ENCODE measurements at regions not wholly inside any gene's neighbourhood (a gene's known extent, or its start where the extent isn't known, plus 50 kb on each side); places are given as distances from the start of the nearest gene placed in this dataset.

- no peak for TF ChIP-seq ZNF462 (CRISPR knock-in tag; IDR thresholded peaks at IDR 0.05)
- TF ChIP-seq ZNF114 (CRISPR knock-in tag; IDR thresholded peaks at IDR 0.05) = no peak
These were observed 1327.7 kb downstream of the EFNB2 start (continued) for GRCh38 chr13:105207572-105208293.

- no peaks in the 10 kb centered on the region for H3K27me3 ChIP-seq (ENCODE audit: insufficient read depth)
- Mint-ChIP-seq H3K27ac (no peak overlapping the region), H3K27me3 (ENCODE audit: insufficient read depth, low read depth, poor library complexity) (no peaks in the 10 kb centered on the region), H3K9me3 (0 out of 3 replicates have a peak, but pooled peaks cover 3% of the 10 kb centered on the region), H3K36me3 (ENCODE audit: low read depth) (no peaks in the 10 kb centered on the region), H3K4me3 (no peak overlapping the region), H3K4me1 (no peaks in the 10 kb centered on the region)
- DNase-seq (ENCODE audit: low spot score) = peak; percentile 78
- H3K79me2 ChIP-seq (replicated peaks; ENCODE audit: insufficient read depth) = no peaks in the 10 kb centered on the region
- TF ChIP-seq CREB1 (CRISPR knock-in tag; IDR thresholded peaks at IDR 0.05; ENCODE audit: low read depth) (no peak), ZNF462 (CRISPR knock-in tag; IDR thresholded peaks at IDR 0.05) (0 out of 2 replicates have a peak, but pooled peaks have one; percentile 31), EZH2phosphoT487 (IDR thresholded peaks at IDR 0.05; ENCODE audit: unreplicated experiment) (no peak)
- TF ChIP-seq, protein P1, sequence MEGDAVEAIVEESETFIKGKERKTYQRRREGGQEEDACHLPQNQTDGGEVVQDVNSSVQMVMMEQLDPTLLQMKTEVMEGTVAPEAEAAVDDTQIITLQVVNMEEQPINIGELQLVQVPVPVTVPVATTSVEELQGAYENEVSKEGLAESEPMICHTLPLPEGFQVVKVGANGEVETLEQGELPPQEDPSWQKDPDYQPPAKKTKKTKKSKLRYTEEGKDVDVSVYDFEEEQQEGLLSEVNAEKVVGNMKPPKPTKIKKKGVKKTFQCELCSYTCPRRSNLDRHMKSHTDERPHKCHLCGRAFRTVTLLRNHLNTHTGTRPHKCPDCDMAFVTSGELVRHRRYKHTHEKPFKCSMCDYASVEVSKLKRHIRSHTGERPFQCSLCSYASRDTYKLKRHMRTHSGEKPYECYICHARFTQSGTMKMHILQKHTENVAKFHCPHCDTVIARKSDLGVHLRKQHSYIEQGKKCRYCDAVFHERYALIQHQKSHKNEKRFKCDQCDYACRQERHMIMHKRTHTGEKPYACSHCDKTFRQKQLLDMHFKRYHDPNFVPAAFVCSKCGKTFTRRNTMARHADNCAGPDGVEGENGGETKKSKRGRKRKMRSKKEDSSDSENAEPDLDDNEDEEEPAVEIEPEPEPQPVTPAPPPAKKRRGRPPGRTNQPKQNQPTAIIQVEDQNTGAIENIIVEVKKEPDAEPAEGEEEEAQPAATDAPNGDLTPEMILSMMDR (conservative IDR thresholded peaks at IDR 0.05; ENCODE audit: low read depth in 2 of 2) = peak; percentile 72 to 73
- no peaks in the 10 kb centered on the region for H3F3A ChIP-seq (replicated peaks; ENCODE audit: low read depth)
- no peak overlapping the region for H2AFZ ChIP-seq
- H3K36me3 ChIP-seq (ENCODE audit: insufficient read depth) = no peaks in the 10 kb centered on the region
- H3K4me2 ChIP-seq = no peak overlapping the region
- H3K9me2 ChIP-seq (ENCODE audit: insufficient read depth) = no peaks in the 10 kb centered on the region
- no peaks in the 10 kb centered on the region for H4K20me1 ChIP-seq (replicated peaks; ENCODE audit: insufficient read depth)
- ATAC-seq = peak; percentile 88
- H3K4me3 ChIP-seq = no peak overlapping the region
- H3K4me1 ChIP-seq (ENCODE audit: insufficient read depth) = no peaks in the 10 kb centered on the region
- H3K27ac ChIP-seq (ENCODE audit: low read depth) = no peak overlapping the region
These were observed 1333.1 kb downstream of the EFNB2 start for GRCh38 chr13:105202354-105202753.

Data from GM23338 (cell line).